ENCODE measurements at regions not wholly inside any gene's neighbourhood (a gene's known extent, or its start where the extent isn't known, plus 50 kb on each side); places are given as distances from the start of the nearest gene placed in this dataset.

DNA sequence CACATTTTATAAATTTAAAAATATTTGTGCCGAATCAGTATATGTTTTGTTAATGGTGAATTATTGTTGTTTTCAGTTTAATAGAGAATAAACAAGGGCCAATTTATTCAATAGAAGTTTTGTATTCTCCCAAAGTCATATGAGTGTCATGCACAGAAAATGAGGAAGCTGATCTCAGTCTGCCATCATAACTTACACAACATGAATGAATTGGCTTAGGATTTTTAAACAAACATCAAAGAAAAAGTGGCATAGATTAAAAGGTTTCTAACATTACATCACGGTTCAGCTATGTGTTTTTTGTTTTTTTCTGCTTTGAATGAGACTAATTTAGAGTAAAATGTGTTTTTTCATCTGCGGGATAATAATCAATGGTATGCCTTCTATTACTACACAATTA, 123.4 kb upstream of the CTNNA2 start:
- Mint-ChIP-seq H3K27ac (no peak overlapping the region), H3K9me3 (no peaks in the 10 kb centered on the region), H3K27me3 (ENCODE audit: insufficient read depth) (no peaks in the 10 kb centered on the region), H3K36me3 (ENCODE audit: low read depth) (no peaks in the 10 kb centered on the region), H3K4me3 (no peak overlapping the region), H3K4me1 (peaks cover 21% of the 10 kb centered on the region)
- H3K36me3 ChIP-seq (ENCODE audit: control insufficient read depth, insufficient read depth, low read length), result no peaks in the 10 kb centered on the region
- TF ChIP-seq, protein P1, sequence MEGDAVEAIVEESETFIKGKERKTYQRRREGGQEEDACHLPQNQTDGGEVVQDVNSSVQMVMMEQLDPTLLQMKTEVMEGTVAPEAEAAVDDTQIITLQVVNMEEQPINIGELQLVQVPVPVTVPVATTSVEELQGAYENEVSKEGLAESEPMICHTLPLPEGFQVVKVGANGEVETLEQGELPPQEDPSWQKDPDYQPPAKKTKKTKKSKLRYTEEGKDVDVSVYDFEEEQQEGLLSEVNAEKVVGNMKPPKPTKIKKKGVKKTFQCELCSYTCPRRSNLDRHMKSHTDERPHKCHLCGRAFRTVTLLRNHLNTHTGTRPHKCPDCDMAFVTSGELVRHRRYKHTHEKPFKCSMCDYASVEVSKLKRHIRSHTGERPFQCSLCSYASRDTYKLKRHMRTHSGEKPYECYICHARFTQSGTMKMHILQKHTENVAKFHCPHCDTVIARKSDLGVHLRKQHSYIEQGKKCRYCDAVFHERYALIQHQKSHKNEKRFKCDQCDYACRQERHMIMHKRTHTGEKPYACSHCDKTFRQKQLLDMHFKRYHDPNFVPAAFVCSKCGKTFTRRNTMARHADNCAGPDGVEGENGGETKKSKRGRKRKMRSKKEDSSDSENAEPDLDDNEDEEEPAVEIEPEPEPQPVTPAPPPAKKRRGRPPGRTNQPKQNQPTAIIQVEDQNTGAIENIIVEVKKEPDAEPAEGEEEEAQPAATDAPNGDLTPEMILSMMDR (conservative IDR thresholded peaks at IDR 0.05), result no peak
- no peak overlapping the region for H3K27ac ChIP-seq (ENCODE audit: low read depth, low read length)
- no peak overlapping the region for H3K4me3 ChIP-seq (ENCODE audit: low read length)
- H3K27me3 ChIP-seq (ENCODE audit: control insufficient read depth, insufficient read depth, low read length, poor library complexity, severe bottlenecking), result no peaks in the 10 kb centered on the region
- H3K4me1 ChIP-seq (ENCODE audit: control insufficient read depth, insufficient read depth, low read length), result no peaks in the 10 kb centered on the region
- H3K9ac ChIP-seq (ENCODE audit: extremely low read depth, low read length, poor library complexity, severe bottlenecking), result no peak overlapping the region
- no peak for DNase-seq
- 95% methylated on average over 2 of the region's 3 CpGs; no CpG with 5 or more reads in 1 of the 2 experiments for WGBS, 2 experiments (ENCODE audit: insufficient coverage in 1 of 2, insufficient read length in 1 of 2)
- H3K9me3 ChIP-seq (ENCODE audit: control insufficient read depth, low read length), result no peaks in the 10 kb centered on the region

DNA sequence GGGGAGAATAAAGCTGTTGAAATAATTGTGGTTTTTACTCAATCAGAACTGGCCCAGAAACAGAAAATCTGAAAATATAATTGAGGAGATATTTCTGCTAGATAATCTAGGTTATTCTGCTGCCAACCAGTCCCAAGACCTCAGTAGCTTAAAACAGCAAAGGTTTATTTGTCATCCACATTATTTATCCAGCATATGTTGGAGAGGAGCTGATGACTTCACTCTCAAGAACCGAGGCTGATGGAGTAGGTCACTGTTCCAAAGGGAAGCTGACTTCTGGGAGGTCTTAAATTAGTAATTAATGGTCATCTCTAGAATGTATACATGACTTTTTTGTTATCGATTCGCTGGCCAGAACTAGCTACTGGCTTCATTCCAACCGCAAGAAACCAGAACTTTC, 124.8 kb upstream of the CTNNA2 start:
- H3K36me3 ChIP-seq (ENCODE audit: control insufficient read depth, insufficient read depth, low read length), result no peaks in the 10 kb centered on the region
- no peak overlapping the region for H3K27ac Mint-ChIP-seq
- H3K9ac ChIP-seq (ENCODE audit: extremely low read depth, low read length, poor library complexity, severe bottlenecking), result no peak overlapping the region
- peaks cover 15% of the 10 kb centered on the region for H3K4me1 Mint-ChIP-seq
- DNase-seq, result no peak
- TF ChIP-seq, protein P1 (conservative IDR thresholded peaks at IDR 0.05), result no peak
- H3K27me3 ChIP-seq (ENCODE audit: control insufficient read depth, insufficient read depth, low read length, poor library complexity, severe bottlenecking), result no peaks in the 10 kb centered on the region
- H3K9me3 ChIP-seq (ENCODE audit: control insufficient read depth, low read length), result no peaks in the 10 kb centered on the region
- peaks cover 5% of the 10 kb centered on the region for H3K4me1 ChIP-seq (ENCODE audit: control insufficient read depth, insufficient read depth, low read length)
- H3K4me3 ChIP-seq (ENCODE audit: low read length), result no peak overlapping the region
- no peaks in the 10 kb centered on the region for H3K36me3 Mint-ChIP-seq (ENCODE audit: low read depth)
- WGBS, 2 experiments (ENCODE audit: insufficient coverage in 1 of 2, insufficient read length in 1 of 2), result 80 to 94% methylated on average over 1 to 4 of the region's 4 CpGs
- H3K4me3 Mint-ChIP-seq, result no peak overlapping the region
- no peak overlapping the region for H3K27ac ChIP-seq (ENCODE audit: low read depth, low read length)
- no peaks in the 10 kb centered on the region for H3K9me3 Mint-ChIP-seq
- no peaks in the 10 kb centered on the region for H3K27me3 Mint-ChIP-seq (ENCODE audit: insufficient read depth)

DNA sequence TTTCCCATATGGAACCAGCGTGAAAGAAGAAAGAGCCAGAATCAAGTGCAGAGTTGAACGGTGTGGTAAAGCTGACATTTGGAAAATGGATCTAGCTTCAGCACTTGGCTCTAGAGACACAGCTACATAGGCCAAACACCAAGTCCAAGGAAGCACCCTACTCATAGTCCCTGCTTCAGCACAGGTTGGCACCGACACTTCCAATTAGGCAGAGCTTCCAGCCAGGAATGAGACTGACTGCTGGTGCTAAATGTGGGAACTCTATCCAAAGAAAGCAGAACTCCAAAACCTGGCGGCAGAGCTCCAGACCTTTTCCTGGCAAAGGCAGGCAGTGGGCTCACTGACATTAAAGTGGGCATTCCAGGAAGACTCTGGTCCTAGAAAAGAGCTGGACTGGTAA, 125.4 kb upstream of the CTNNA2 start:
- H3K9me3 Mint-ChIP-seq, result no peaks in the 10 kb centered on the region
- no peaks in the 10 kb centered on the region for H3K27me3 Mint-ChIP-seq (ENCODE audit: insufficient read depth)
- peaks cover 15% of the 10 kb centered on the region for H3K4me1 Mint-ChIP-seq
- Histone ChIP-seq H3K4me3 (ENCODE audit: low read length) (no peak overlapping the region), H3K36me3 (ENCODE audit: control insufficient read depth, insufficient read depth, low read length) (no peaks in the 10 kb centered on the region), H3K27me3 (ENCODE audit: control insufficient read depth, insufficient read depth, low read length, poor library complexity, severe bottlenecking) (no peaks in the 10 kb centered on the region), H3K9me3 (ENCODE audit: control insufficient read depth, low read length) (no peaks in the 10 kb centered on the region), H3K4me1 (ENCODE audit: control insufficient read depth, insufficient read depth, low read length) (peaks cover 5% of the 10 kb centered on the region), H3K9ac (ENCODE audit: extremely low read depth, low read length, poor library complexity, severe bottlenecking) (no peak overlapping the region), H3K27ac (ENCODE audit: low read depth, low read length) (no peak overlapping the region)
- no peak for DNase-seq
- no peaks in the 10 kb centered on the region for H3K36me3 Mint-ChIP-seq (ENCODE audit: low read depth)
- 93 to 95% methylated on average over 4 of the region's 4 CpGs for WGBS, 2 experiments (ENCODE audit: insufficient coverage in 1 of 2, insufficient read length in 1 of 2)
- no peak overlapping the region for H3K27ac Mint-ChIP-seq
- H3K4me3 Mint-ChIP-seq, result no peak overlapping the region
- TF ChIP-seq, protein P1 (conservative IDR thresholded peaks at IDR 0.05), result no peak
